H1 (cell line): ENCODE measurements at regions not wholly inside any gene's neighbourhood (a gene's known extent, or its start where the extent isn't known, plus 50 kb on each side); places are given as distances from the start of the nearest gene placed in this dataset.
"Not testable (repeated sequence)": the region's sequence is repeated elsewhere in the genome, so short reads cannot be mapped to it uniquely, and the experiment has no call there.

Experiments
- CTCF ChIA-PET: fragments of 300-600 bp; sonication (Branson Sonifier 250); formaldehyde crosslinking; loops from one replicate; lab custom pipeline; 2021; ENCODE audit not compliant: partially characterized antibody; lab: Charles Lee
- POLR2A ChIA-PET: fragments of 300-600 bp; sonication (Branson Sonifier 250); formaldehyde crosslinking; loops from one replicate; lab custom pipeline; 2021; ENCODE audit warnings: inconsistent platforms; ENCODE audit not compliant: partially characterized antibody; lab: Charles Lee
- DNase-seq, 2 experiments: peaks; one replicate each; pipeline versions ENCODE4 v3.0.0 to v3.0.0-alpha.2; 2010 to 2022; ENCODE audit warnings: low spot score in 2 of 2, low read depth in 1 of 2, mixed read lengths in 1 of 2
- FAIRE-seq: peaks from 2 replicates; lab custom pipeline; 2011; peaks lifted over from hg19 to GRCh38; lab: Jason Lieb, UNC
- H2AFZ ChIP-seq: 2 replicates; pipeline ENCODE4 v1.8.1; 2012; ENCODE audit warnings: low read length, inconsistent platforms
- H2AK5ac ChIP-seq: 2 replicates; pipeline ENCODE4 v1.6.1; 2013; ENCODE audit warnings: low read depth, low read length
- H2BK120ac ChIP-seq: replicated peaks from 2 replicates; pipeline ENCODE3; 2013; ENCODE audit warnings: low read depth, low read length, inconsistent platforms
- H2BK12ac ChIP-seq: 2 replicates; pipeline ENCODE4 v1.6.1; 2013; ENCODE audit warnings: low read depth, low read length
- H2BK15ac ChIP-seq: 2 replicates; pipeline ENCODE4 v1.6.1; 2013; ENCODE audit warnings: low read length
- H2BK20ac ChIP-seq: 2 replicates; pipeline ENCODE4 v1.6.1; 2013; ENCODE audit warnings: low read length
- H2BK5ac ChIP-seq: 2 replicates; pipeline ENCODE4 v1.6.1; 2013; ENCODE audit warnings: low read depth, low read length
- H3K14ac ChIP-seq: 2 replicates; pipeline ENCODE4 v1.6.1; 2013; ENCODE audit warnings: inconsistent platforms; ENCODE audit not compliant: insufficient read length
- H3K18ac ChIP-seq: 2 replicates; pipeline ENCODE4 v1.6.1; 2013; ENCODE audit warnings: low read length; ENCODE audit errors: extremely low read depth
- H3K23ac ChIP-seq: 2 replicates; pipeline ENCODE4 v1.6.1; 2013; ENCODE audit warnings: inconsistent platforms; ENCODE audit not compliant: insufficient read length
- H3K23me2 ChIP-seq: 2 replicates; pipeline ENCODE4 v1.6.1; 2013; ENCODE audit warnings: low read depth, low read length
- H3K27ac ChIP-seq: 2 replicates; pipeline ENCODE4 v1.6.1; 2011; ENCODE audit warnings: low read depth, low read length, inconsistent platforms
- H3K27me3 ChIP-seq, 4 experiments: replicated peaks in 1 of 4; 1 replicate in 1 of 4; 2 replicates in 3 of 4; pipeline versions ENCODE4 v1.6.1 to v1.8.1; 2011 to 2013; ENCODE audit warnings: low read length in 3 of 4, mild to moderate bottlenecking in 3 of 4, inconsistent platforms in 2 of 4, mixed read lengths in 2 of 4, moderate library complexity in 1 of 4; ENCODE audit not compliant: control insufficient read depth in 3 of 4, insufficient read depth in 3 of 4; ENCODE audit errors: extremely low read depth in 1 of 4
- H3K36me3 ChIP-seq, 4 experiments: 2 replicates each; pipeline versions ENCODE4 v1.6.1 to v1.8.1; 2011 to 2013; ENCODE audit warnings: mild to moderate bottlenecking in 4 of 4, low read length in 3 of 4, moderate library complexity in 2 of 4, control low read depth in 1 of 4, inconsistent platforms in 1 of 4; ENCODE audit not compliant: insufficient read depth in 4 of 4, control insufficient read depth in 2 of 4
- H3K4ac ChIP-seq: replicated peaks from 2 replicates; pipeline ENCODE3; 2013; ENCODE audit warnings: low read length, low read depth, mixed read lengths, inconsistent platforms; ENCODE audit not compliant: insufficient read length
- H3K4me1 ChIP-seq, 4 experiments: replicated peaks in 1 of 4; 1 replicate in 1 of 4; 2 replicates in 3 of 4; pipeline versions ENCODE4 v1.6.1 to v1.8.1; 2011 to 2013; ENCODE audit warnings: low read length in 3 of 4, inconsistent platforms in 2 of 4, mixed read lengths in 1 of 4; ENCODE audit not compliant: insufficient read depth in 4 of 4, control insufficient read depth in 3 of 4
- H3K4me2 ChIP-seq, 2 experiments: 2 replicates each; pipeline versions ENCODE4 v1.6.1 to v1.8.1; 2011 to 2013; ENCODE audit warnings: low read depth in 2 of 2, low read length in 2 of 2, control low read depth in 1 of 2, inconsistent platforms in 1 of 2, mild to moderate bottlenecking in 1 of 2; ENCODE audit not compliant: insufficient read depth in 1 of 2
- H3K4me3 ChIP-seq, 4 experiments: fragments of 200-600, 300-600 bp in 1 of 4; sonication (generic), shearing (Covaris generic), sonication (Bioruptor Twin) in 1 of 4; 2 replicates each; pipeline versions ENCODE4 v1.5.1 to v1.8.1; 2011 to 2016; ENCODE audit warnings: low read length in 4 of 4, low read depth in 3 of 4, control low read depth in 2 of 4, inconsistent platforms in 2 of 4, mild to moderate bottlenecking in 2 of 4, mixed read lengths in 1 of 4, moderate library complexity in 1 of 4; ENCODE audit not compliant: insufficient read depth in 2 of 4; ENCODE audit errors: extremely low read depth in 1 of 4
- H3K56ac ChIP-seq: replicated peaks from 2 replicates; pipeline ENCODE3; 2013; ENCODE audit warnings: low read depth, mild to moderate bottlenecking, mixed read lengths, low read length, inconsistent platforms; ENCODE audit not compliant: insufficient read length
- H3K79me1 ChIP-seq: 2 replicates; pipeline ENCODE4 v1.6.1; 2013; ENCODE audit warnings: low read depth, low read length, control low read depth
- H3K79me2 ChIP-seq, 2 experiments: 2 replicates each; pipeline versions ENCODE4 v1.6.1 to v1.8.1; 2012 to 2013; ENCODE audit warnings: low read length in 2 of 2, mild to moderate bottlenecking in 2 of 2, inconsistent platforms in 1 of 2; ENCODE audit not compliant: insufficient read depth in 2 of 2, control insufficient read depth in 1 of 2
- H3K9ac ChIP-seq, 4 experiments: replicated peaks in 1 of 4; 1 replicate in 1 of 4; 2 replicates in 3 of 4; pipeline versions ENCODE4 v1.6.1 to v1.8.1; 2011 to 2013; ENCODE audit warnings: low read depth in 3 of 4, low read length in 3 of 4, control low read depth in 2 of 4, mild to moderate bottlenecking in 2 of 4, moderate library complexity in 2 of 4, inconsistent platforms in 1 of 4; ENCODE audit errors: extremely low read depth in 1 of 4
- H3K9me3 ChIP-seq, 2 experiments: 2 replicates each; pipeline versions ENCODE4 v1.6.1 to v1.8.1; 2012 to 2013; ENCODE audit warnings: mild to moderate bottlenecking in 2 of 2, moderate library complexity in 2 of 2, control low read depth in 1 of 2, inconsistent platforms in 1 of 2, low read depth in 1 of 2, low read length in 1 of 2, mixed read lengths in 1 of 2; ENCODE audit not compliant: insufficient read depth in 2 of 2
- H4K20me1 ChIP-seq, 2 experiments: replicated peaks in 1 of 2; 2 replicates each; pipeline versions ENCODE3 to v1.8.1; 2011 to 2013; ENCODE audit warnings: inconsistent platforms in 2 of 2, low read length in 2 of 2, mild to moderate bottlenecking in 1 of 2; ENCODE audit not compliant: insufficient read depth in 2 of 2, control insufficient read depth in 1 of 2
- H4K5ac ChIP-seq: 2 replicates; pipeline ENCODE4 v1.6.1; 2013; ENCODE audit warnings: low read length, low read depth, mixed read lengths, inconsistent platforms; ENCODE audit not compliant: insufficient read length
- H4K8ac ChIP-seq: 2 replicates; pipeline ENCODE4 v1.8.0; 2013; ENCODE audit warnings: mild to moderate bottlenecking, moderate library complexity, low read length, inconsistent platforms; ENCODE audit not compliant: insufficient read depth; ENCODE audit errors: extremely low read depth
- H4K91ac ChIP-seq: replicated peaks from 2 replicates; pipeline ENCODE3; 2013; ENCODE audit warnings: low read length, mixed read lengths, inconsistent platforms; ENCODE audit not compliant: insufficient read length
- WGBS, 2 experiments: shearing (Covaris generic) in 1 of 2; methylation state at CpG; one replicate each; pipeline versions ENCODE4 v1.1.6 to v1.1.7; 2013 to 2015; ENCODE audit warnings: low lambda C conversion rate in 2 of 2, mixed read lengths in 2 of 2, inconsistent platforms in 1 of 2, low coverage in 1 of 2, missing lambda C conversion rate in 1 of 2; ENCODE audit not compliant: insufficient replicate concordance in 2 of 2, insufficient coverage in 1 of 2, insufficient read length in 1 of 2; ENCODE audit errors: extremely low coverage in 1 of 2, missing lambda C conversion rate in 1 of 2; 5-methylcytosine and 5-hydroxymethylcytosine counted together

DNA sequence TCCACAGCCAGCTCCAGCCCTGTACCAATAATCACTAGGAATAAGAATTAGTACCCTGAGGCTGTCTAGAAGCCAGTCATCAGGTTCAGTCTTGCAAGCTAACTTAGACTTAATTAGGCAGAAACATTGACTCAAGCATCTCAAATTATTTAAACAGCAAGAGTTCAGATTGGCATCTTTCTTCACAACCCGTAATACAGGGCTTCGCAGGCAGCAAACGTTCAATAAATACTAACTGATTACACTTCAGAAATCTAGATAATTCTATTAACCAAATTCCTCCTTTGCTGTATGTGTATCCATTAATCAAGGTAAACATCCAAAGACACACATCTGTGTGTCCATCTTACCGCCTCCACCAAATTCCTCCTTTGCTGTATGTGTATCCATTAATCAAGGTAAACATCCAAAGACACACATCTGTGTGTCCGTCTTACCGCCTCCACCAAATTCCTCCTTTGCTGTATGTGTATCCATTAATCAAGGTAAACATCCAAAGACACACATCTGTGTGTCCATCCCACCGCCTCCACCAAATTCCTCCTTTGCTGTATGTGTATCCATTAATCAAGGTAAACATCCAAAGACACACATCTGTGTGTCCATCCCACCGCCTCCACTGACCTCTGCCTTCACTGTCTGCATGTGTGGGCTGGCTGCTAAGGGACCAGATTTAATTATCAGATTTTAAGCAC is 158.9 kb downstream of the SUCLG1 start:
- DNase-seq, H4K91ac ChIP-seq, H2BK12ac ChIP-seq, H3K9ac ChIP-seq, H2BK5ac ChIP-seq, H2BK120ac ChIP-seq, H4K8ac ChIP-seq, H3K79me1 ChIP-seq, H3K4ac ChIP-seq, POLR2A ChIA-PET, H3K9me3 ChIP-seq, H3K4me3 ChIP-seq, FAIRE-seq, H3K4me2 ChIP-seq, H2BK15ac ChIP-seq, H2BK20ac ChIP-seq, H3K27ac ChIP-seq, H3K14ac ChIP-seq, H2AFZ ChIP-seq, H3K18ac ChIP-seq, H3K36me3 ChIP-seq, H3K79me2 ChIP-seq, H3K23ac ChIP-seq, H3K23me2 ChIP-seq, H4K20me1 ChIP-seq, H3K56ac ChIP-seq, H2AK5ac ChIP-seq, H3K27me3 ChIP-seq, H4K5ac ChIP-seq: not testable (repeated sequence)
- CTCF ChIA-PET: interaction anchor here (0.6 to 2.1 kb wide), 3 partner anchors 13 to 277 kb away, joined by 3 to 7 read pairs (median 3); no protein-coding TSS in a partner anchor
- WGBS, 2 experiments: 88% methylated on average over 7 of the region's 8 CpGs; no CpG with 5 or more reads in 1 of the 2 experiments
- peaks cover 0 to 11% (median 3%) of the 10 kb centered on the region in 4 experiments; a peak in 5 of 7 replicates for H3K4me1 ChIP-seq
